Peyer's patch (tissue), 4 donors: ENCODE measurements at regions not wholly inside any gene's neighbourhood (a gene's known extent, or its start where the extent isn't known, plus 50 kb on each side); places are given as distances from the start of the nearest gene placed in this dataset.

Experiments used
- CTCF ChIP-seq, 6 experiments: fragments of 450-650 bp in 4 of 6; fragments of 200-600 bp in 2 of 6; sonication (generic) in 1 of 6; IDR thresholded peaks; one replicate each; pipeline ENCODE4 v1.5.1; 2017 to 2019; ENCODE audit warnings: antibody characterized with exemption in 6 of 6, mild to moderate bottlenecking in 3 of 6, moderate library complexity in 1 of 6
- POLR2A ChIP-seq, 2 donors: fragments of 450-650 bp; IDR thresholded peaks; one replicate each; pipeline ENCODE4 v1.5.1; 2017; ENCODE audit warnings: antibody characterized with exemption in 2 of 2, mild to moderate bottlenecking in 2 of 2, moderate library complexity in 2 of 2

DNA sequence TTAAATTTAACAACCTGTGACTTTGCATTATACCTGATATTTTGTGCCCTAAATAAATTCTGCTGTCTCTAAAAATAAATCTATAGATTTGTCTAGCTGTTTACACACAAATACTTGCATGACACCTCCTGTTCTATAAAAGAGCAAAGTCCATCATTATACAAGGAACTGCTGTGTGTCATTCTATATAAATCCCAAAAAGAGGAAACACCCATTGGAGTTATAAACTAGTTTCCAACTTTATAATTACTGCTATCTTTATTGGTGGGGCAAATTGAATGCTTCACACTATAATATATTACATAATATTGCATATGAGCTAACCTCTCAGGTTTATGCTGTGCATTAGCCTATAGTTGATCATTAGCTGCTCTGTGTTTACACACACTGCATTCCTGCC lies 504.4 kb downstream of the SATB2 start:
- no peak for TF ChIP-seq CTCF (IDR thresholded peaks at IDR 0.05)
- no peak for TF ChIP-seq POLR2A (IDR thresholded peaks at IDR 0.05)
